ENCODE measurements at regions not wholly inside any gene's neighbourhood (a gene's known extent, or its start where the extent isn't known, plus 50 kb on each side); places are given as distances from the start of the nearest gene placed in this dataset.

DNA sequence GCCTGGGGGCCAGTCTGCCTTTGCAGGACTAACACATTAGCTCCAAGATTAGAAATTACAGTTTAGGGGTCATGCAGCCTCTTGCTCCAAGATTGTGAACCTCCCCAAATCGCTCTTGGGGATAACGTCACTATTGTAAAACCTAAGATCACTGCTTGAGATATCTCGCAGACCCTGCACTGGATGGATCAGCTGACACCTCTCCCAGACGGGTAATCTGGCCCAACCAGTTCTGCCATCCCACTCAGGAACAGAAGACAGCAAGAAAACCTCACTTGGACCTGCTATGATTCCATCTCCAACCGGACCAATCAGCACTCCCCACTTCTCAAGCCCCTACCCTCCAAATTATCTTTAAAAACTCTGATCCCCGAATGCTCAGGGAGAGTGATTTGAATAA lies 431.2 kb downstream of the GPM6A start (continued):
- TF ChIP-seq ZNF462 (CRISPR knock-in tag; IDR thresholded peaks at IDR 0.05): no peak
- TF ChIP-seq EZH2 (IDR thresholded peaks at IDR 0.05; ENCODE audit: low read depth, unreplicated experiment): no peak
- TF ChIP-seq, protein P1, sequence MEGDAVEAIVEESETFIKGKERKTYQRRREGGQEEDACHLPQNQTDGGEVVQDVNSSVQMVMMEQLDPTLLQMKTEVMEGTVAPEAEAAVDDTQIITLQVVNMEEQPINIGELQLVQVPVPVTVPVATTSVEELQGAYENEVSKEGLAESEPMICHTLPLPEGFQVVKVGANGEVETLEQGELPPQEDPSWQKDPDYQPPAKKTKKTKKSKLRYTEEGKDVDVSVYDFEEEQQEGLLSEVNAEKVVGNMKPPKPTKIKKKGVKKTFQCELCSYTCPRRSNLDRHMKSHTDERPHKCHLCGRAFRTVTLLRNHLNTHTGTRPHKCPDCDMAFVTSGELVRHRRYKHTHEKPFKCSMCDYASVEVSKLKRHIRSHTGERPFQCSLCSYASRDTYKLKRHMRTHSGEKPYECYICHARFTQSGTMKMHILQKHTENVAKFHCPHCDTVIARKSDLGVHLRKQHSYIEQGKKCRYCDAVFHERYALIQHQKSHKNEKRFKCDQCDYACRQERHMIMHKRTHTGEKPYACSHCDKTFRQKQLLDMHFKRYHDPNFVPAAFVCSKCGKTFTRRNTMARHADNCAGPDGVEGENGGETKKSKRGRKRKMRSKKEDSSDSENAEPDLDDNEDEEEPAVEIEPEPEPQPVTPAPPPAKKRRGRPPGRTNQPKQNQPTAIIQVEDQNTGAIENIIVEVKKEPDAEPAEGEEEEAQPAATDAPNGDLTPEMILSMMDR (conservative IDR thresholded peaks at IDR 0.05; ENCODE audit: low read depth in 2 of 2): no peak
- TF ChIP-seq JUNB (IDR thresholded peaks at IDR 0.05; ENCODE audit: unreplicated experiment): no peak
- TF ChIP-seq ZNF114 (CRISPR knock-in tag; IDR thresholded peaks at IDR 0.05): no peak

GRCh38 chr4:175385797-175386196 lies 426.3 kb downstream of the GPM6A start:
- TF ChIP-seq NANOG (IDR thresholded peaks at IDR 0.05; ENCODE audit: borderline replicate concordance) (no peak), REST (IDR thresholded peaks at IDR 0.05; ENCODE audit: unreplicated experiment) (no peak), EZH2phosphoT487 (IDR thresholded peaks at IDR 0.05; ENCODE audit: unreplicated experiment) (no peak)
- Histone ChIP-seq H3K27me3 (ENCODE audit: insufficient read depth) (no peaks in the 10 kb centered on the region), H4K20me1 (replicated peaks; ENCODE audit: insufficient read depth) (no peaks in the 10 kb centered on the region), H3K4me3 (no peak overlapping the region), H3K9me2 (ENCODE audit: insufficient read depth) (peaks cover 6% of the 10 kb centered on the region; the same call in 1 of the 2 replicates), H2AFZ (no peak overlapping the region), H3K27ac (ENCODE audit: low read depth) (no peak overlapping the region), H3F3A (replicated peaks; ENCODE audit: low read depth) (no peaks in the 10 kb centered on the region), H3K4me2 (no peak overlapping the region), H3K36me3 (ENCODE audit: insufficient read depth) (no peaks in the 10 kb centered on the region), H3K4me1 (ENCODE audit: insufficient read depth) (0 out of 2 replicates have a peak, but pooled peaks cover 3% of the 10 kb centered on the region), H3K79me2 (replicated peaks; ENCODE audit: insufficient read depth) (no peaks in the 10 kb centered on the region)
- H3K27me3 Mint-ChIP-seq (ENCODE audit: insufficient read depth, low read depth, poor library complexity): peaks cover 3% of the 10 kb centered on the region
- DNase-seq (ENCODE audit: low spot score): no peak
- no peaks in the 10 kb centered on the region for H3K36me3 Mint-ChIP-seq (ENCODE audit: low read depth)
- H3K27ac Mint-ChIP-seq: no peak overlapping the region
- peaks cover 15% of the 10 kb centered on the region for H3K4me1 Mint-ChIP-seq
- no peak overlapping the region for H3K4me3 Mint-ChIP-seq
- ATAC-seq: no peak
- H3K9me3 Mint-ChIP-seq: no peaks in the 10 kb centered on the region; the same call in 2 of the 3 replicates

All from GM23338 (cell line).